Choroid plexus epithelial cell (primary cell): ENCODE measurements at regions not wholly inside any gene's neighbourhood (a gene's known extent, or its start where the extent isn't known, plus 50 kb on each side); places are given as distances from the start of the nearest gene placed in this dataset.

Source experiments
- DNase-seq: peaks from one replicate; pipeline ENCODE4 v3.0.0-alpha.2; 2010; ENCODE audit warnings: low read depth
- H3K4me3 ChIP-seq: 2 replicates; pipeline ENCODE4 v1.5.1; 2011; ENCODE audit warnings: low read depth, mild to moderate bottlenecking, control low read depth, low read length, moderate library complexity
- TF ChIP-seq, protein P1 (sequence below): conservative IDR thresholded peaks from 2 replicates; pipeline ENCODE4 v1.5.1; 2011; ENCODE audit warnings: low read depth, mild to moderate bottlenecking, control low read depth, inconsistent platforms, low read length, moderate library complexity

DNA sequence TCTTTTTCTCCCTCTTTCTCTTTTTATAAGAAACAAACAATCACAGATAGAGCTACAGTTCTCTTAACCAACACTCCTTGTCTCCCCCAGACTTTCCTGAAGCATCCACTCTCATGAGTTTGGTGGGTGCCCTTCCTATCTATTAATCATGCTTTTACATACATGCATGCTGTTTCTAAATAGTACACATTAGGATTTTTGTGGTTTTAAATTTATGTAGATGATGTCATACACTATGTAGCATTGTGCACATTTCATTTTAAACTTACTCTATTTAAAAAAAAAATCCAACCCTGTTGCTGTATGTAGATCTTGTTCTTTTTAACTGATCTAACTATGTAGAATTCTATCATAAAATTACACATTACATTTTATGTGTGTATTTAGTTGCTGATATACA is 104.3 kb upstream of the MRPS22 start:
- DNase-seq, result no peak
- TF ChIP-seq, protein P1, sequence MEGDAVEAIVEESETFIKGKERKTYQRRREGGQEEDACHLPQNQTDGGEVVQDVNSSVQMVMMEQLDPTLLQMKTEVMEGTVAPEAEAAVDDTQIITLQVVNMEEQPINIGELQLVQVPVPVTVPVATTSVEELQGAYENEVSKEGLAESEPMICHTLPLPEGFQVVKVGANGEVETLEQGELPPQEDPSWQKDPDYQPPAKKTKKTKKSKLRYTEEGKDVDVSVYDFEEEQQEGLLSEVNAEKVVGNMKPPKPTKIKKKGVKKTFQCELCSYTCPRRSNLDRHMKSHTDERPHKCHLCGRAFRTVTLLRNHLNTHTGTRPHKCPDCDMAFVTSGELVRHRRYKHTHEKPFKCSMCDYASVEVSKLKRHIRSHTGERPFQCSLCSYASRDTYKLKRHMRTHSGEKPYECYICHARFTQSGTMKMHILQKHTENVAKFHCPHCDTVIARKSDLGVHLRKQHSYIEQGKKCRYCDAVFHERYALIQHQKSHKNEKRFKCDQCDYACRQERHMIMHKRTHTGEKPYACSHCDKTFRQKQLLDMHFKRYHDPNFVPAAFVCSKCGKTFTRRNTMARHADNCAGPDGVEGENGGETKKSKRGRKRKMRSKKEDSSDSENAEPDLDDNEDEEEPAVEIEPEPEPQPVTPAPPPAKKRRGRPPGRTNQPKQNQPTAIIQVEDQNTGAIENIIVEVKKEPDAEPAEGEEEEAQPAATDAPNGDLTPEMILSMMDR, result no peak
- no peak overlapping the region for H3K4me3 ChIP-seq

DNA sequence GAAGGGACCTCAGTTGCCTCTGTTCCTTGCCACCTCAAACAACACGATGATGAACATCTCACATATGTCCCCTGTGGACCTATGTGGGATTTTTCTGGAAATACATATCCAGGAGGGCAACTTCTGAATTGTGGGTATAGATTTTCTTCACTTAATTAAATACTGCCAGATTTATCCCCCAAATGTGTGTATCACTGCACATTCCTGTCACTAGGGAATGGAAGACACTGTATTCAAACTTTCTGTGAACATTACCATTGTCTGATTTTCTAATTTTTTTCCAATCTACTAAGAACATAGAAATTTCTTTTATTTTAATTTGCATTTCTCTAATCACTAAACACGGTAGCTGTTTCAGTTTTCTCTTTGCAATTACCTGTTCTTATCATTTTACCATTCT is 102.0 kb upstream of the MRPS22 start:
- DNase-seq, result no peak
- no peak overlapping the region for H3K4me3 ChIP-seq
- TF ChIP-seq, protein P1, result no peak

GRCh38 chr3:139243710-139244109 is 100.1 kb upstream of the MRPS22 start:
- H3K4me3 ChIP-seq, result no peak overlapping the region
- DNase-seq, result no peak
- TF ChIP-seq, protein P1, result no peak

- no peak overlapping the region for H3K4me3 ChIP-seq
- TF ChIP-seq, protein P1, result no peak
- DNase-seq, result no peak
Observed at GRCh38 chr3:139248593-139249255, 95.1 kb upstream of the MRPS22 start.

DNA sequence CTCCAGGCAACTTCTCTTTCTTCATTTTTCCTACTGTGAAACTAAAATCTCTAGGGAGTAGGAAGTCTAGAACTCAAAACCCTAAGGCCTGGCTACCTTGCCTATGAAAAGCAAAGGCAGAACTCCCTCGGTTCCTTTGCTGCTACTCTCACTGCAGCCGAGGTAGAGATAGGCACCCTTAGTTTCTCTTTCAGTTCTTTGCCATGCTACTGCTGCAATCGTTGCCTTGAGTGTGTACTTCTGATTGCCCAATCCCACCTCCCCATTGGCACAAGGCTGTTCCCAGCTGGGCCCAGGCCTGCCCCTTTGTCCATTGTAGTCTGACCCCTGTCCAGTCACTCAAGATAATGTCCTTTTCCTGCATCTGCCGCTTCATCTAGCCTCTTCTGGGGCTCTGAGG is 92.3 kb upstream of the MRPS22 start:
- DNase-seq, result peak; percentile 22
- TF ChIP-seq, protein P1, result no peak
- H3K4me3 ChIP-seq, result no peak overlapping the region

DNA sequence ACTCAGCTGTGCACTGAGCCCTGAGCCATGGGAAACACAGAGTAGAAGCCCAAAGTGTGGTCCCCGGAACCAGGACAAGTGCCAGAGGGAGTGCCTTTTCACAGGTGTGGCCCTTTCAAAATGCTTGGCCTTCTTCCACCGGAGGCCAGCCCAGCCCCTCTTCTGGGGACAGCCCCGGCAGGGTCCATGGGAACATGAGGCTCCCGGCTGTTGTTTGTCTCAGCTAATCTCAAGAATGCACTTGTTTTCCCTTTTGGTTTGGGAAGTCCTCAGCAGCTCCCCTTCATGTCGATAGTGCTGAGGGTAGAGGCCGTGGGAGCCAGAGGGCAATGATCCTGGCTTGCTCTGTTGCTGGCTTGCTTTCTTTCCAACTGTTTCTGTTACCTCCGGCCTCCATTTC is 91.1 kb upstream of the MRPS22 start:
- DNase-seq, result no peak
- H3K4me3 ChIP-seq, result no peak overlapping the region
- TF ChIP-seq, protein P1, result no peak

- no peak for DNase-seq
- no peak overlapping the region for H3K4me3 ChIP-seq
- TF ChIP-seq, protein P1, result no peak
Observed at GRCh38 chr3:139258276-139258675, 85.5 kb upstream of the MRPS22 start.
